SK-MEL-5 (cell line): ENCODE measurements at regions not wholly inside any gene's neighbourhood (a gene's known extent, or its start where the extent isn't known, plus 50 kb on each side); places are given as distances from the start of the nearest gene placed in this dataset.

ENCODE experiments used
- DNase-seq: peaks from one replicate; pipeline ENCODE4 v3.0.0-alpha.2; 2016; ENCODE audit warnings: low read depth, low spot score
- in situ Hi-C: cut with HindIII; loops from 2 replicates; pipeline ENCODE4 v1.10.0; 2016; ENCODE audit warnings: low sequenced_read_pairs, high pct_unique_total_duplicates, low pct_unique_long_range_greater_than_20kb

GRCh38 chr10:3898821-3899220 is 113.8 kb upstream of the KLF6 start:
- in situ Hi-C loops, result no loop called here

GRCh38 chr10:3897156-3897555 is 112.1 kb upstream of the KLF6 start:
- DNase-seq, result no peak
- in situ Hi-C loops, result no loop called here

More at GRCh38 chr10:3898821-3899220, 113.8 kb upstream of the KLF6 start:
- DNase-seq, result no peak

- DNase-seq, result no peak
- in situ Hi-C loops, result no loop called here
Observed at GRCh38 chr10:3896161-3896560, 111.2 kb upstream of the KLF6 start.

GRCh38 chr10:3895045-3895631 is 110.1 kb upstream of the KLF6 start:
- no peak for DNase-seq
- in situ Hi-C loops, result no loop called here

- DNase-seq, result no peak
- in situ Hi-C loops, result no loop called here
Observed at GRCh38 chr10:3893901-3894563, 109.0 kb upstream of the KLF6 start.

- in situ Hi-C loops, result no loop called here
- no peak for DNase-seq
Observed at GRCh38 chr10:3892440-3893425, 107.7 kb upstream of the KLF6 start.

- in situ Hi-C loops, result no loop called here
- no peak for DNase-seq
Observed at GRCh38 chr10:3891396-3891795, 106.4 kb upstream of the KLF6 start.

- in situ Hi-C loops, result no loop called here
- no peak for DNase-seq
Observed at GRCh38 chr10:3890602-3891352, 105.8 kb upstream of the KLF6 start.

- in situ Hi-C loops, result no loop called here
- DNase-seq, result peak; percentile 55
Observed at GRCh38 chr10:3889961-3890522, 105.0 kb upstream of the KLF6 start.

- in situ Hi-C loops, result no loop called here
- no peak for DNase-seq
Observed at GRCh38 chr10:3887885-3888476, 103.0 kb upstream of the KLF6 start.

- no peak for DNase-seq
- in situ Hi-C loops, result no loop called here
Observed at GRCh38 chr10:3887404-3887803, 102.4 kb upstream of the KLF6 start.

- in situ Hi-C loops, result no loop called here
- DNase-seq, result peak; percentile 17
Observed at GRCh38 chr10:3886641-3887251, 101.7 kb upstream of the KLF6 start.

GRCh38 chr10:3886191-3886590 is 101.2 kb upstream of the KLF6 start:
- in situ Hi-C loops, result no loop called here
- no peak for DNase-seq

- DNase-seq, result no peak
- in situ Hi-C loops, result no loop called here
Observed at GRCh38 chr10:3882855-3883254, 97.8 kb upstream of the KLF6 start.

- DNase-seq, result no peak
- in situ Hi-C loops, result no loop called here
Observed at GRCh38 chr10:3881622-3882021, 96.6 kb upstream of the KLF6 start.

GRCh38 chr10:3879073-3879472 is 94.1 kb upstream of the KLF6 start:
- peak; percentile 79 for DNase-seq
- in situ Hi-C loops, result no loop called here
